HEK293 (cell line): ENCODE measurements at regions not wholly inside any gene's neighbourhood (a gene's known extent, or its start where the extent isn't known, plus 50 kb on each side); places are given as distances from the start of the nearest gene placed in this dataset.

Experiments used
- CTCF ChIA-PET: fragments of 350-600 bp; formaldehyde crosslinking; extraction: SDS; loops from one replicate; lab custom pipeline; 2021; ENCODE audit warnings: antibody characterized with exemption; lab: Yijun Ruan, JAX
- POLR2A ChIA-PET: fragments of 300-600 bp; formaldehyde crosslinking; extraction: SDS; loops from one replicate; lab custom pipeline; 2020; ENCODE audit warnings: antibody characterized with exemption, inconsistent platforms; lab: Yijun Ruan, JAX
- H3K27ac ChIP-seq: fragments of 200-500 bp; sonication (Bioruptor generic); 2 replicates; pipeline ENCODE4 v1.5.1; 2014; ENCODE audit warnings: low read depth, low read length, control low read depth, inconsistent platforms; ENCODE audit errors: extremely low read depth
- H3K36me3 ChIP-seq, 2 experiments: fragments of 200-500 bp in 1 of 2; sonication (Bioruptor generic) in 1 of 2; 1 replicate in 1 of 2; 2 replicates in 1 of 2; pipeline ENCODE4 v1.5.1; 2014 to 2017; ENCODE audit warnings: inconsistent platforms in 2 of 2, low read length in 2 of 2; ENCODE audit not compliant: control insufficient read depth in 2 of 2, insufficient read depth in 1 of 2
- H3K4me1 ChIP-seq: fragments of 200-500 bp; sonication (Bioruptor generic); 2 replicates; pipeline ENCODE4 v1.5.1; 2014; ENCODE audit warnings: mild to moderate bottlenecking, low read length, inconsistent platforms; ENCODE audit not compliant: control insufficient read depth, insufficient read depth
- H3K4me3 ChIP-seq: 2 replicates; pipeline ENCODE4 v1.5.1; 2011; ENCODE audit warnings: low read depth, mild to moderate bottlenecking, control low read depth, low read length, moderate library complexity
- H3K9me3 ChIP-seq: fragments of 200-500 bp; sonication (Bioruptor generic); 2 replicates; pipeline ENCODE4 v1.5.1; 2014; ENCODE audit warnings: low read depth, low read length, inconsistent platforms; ENCODE audit not compliant: control insufficient read depth, insufficient read depth
- EGR2 ChIP-seq: fragments of 450-650 bp; formaldehyde crosslinking; IDR thresholded peaks from 2 replicates; pipeline ENCODE4 v1.5.1; 2016; ENCODE audit warnings: low read depth, missing biosample characterization, missing genetic modification characterization
- HOXA7 ChIP-seq: sonication (generic); formaldehyde crosslinking; IDR thresholded peaks from 2 replicates; pipeline ENCODE4 v1.8.1; 2022; ENCODE audit warnings: missing genetic modification reagents, borderline replicate concordance
- KLF16 ChIP-seq: fragments of 450-650 bp; formaldehyde crosslinking; IDR thresholded peaks from 2 replicates; pipeline ENCODE4 v1.5.1; 2017; ENCODE audit warnings: missing biosample characterization, missing genetic modification characterization
- KLF7 ChIP-seq: fragments of 450-650 bp; formaldehyde crosslinking; IDR thresholded peaks from 2 replicates; pipeline ENCODE4 v1.5.1; 2016; ENCODE audit warnings: missing biosample characterization, missing genetic modification characterization, borderline replicate concordance
- PATZ1 ChIP-seq: fragments of 450-650 bp; formaldehyde crosslinking; IDR thresholded peaks from 2 replicates; pipeline ENCODE4 v1.5.1; 2016; ENCODE audit warnings: missing biosample characterization, missing genetic modification characterization
- PRDM10 ChIP-seq: fragments of 450-650 bp; formaldehyde crosslinking; IDR thresholded peaks from 2 replicates; pipeline ENCODE4 v1.5.1; 2016; ENCODE audit warnings: missing biosample characterization, missing genetic modification characterization
- WT1 ChIP-seq: fragments of 450-650 bp; formaldehyde crosslinking; IDR thresholded peaks from 2 replicates; pipeline ENCODE4 v1.5.1; 2016; ENCODE audit warnings: missing biosample characterization, missing genetic modification characterization
- YY1 ChIP-seq: fragments of 450-650 bp; formaldehyde crosslinking; IDR thresholded peaks from 2 replicates; pipeline ENCODE4 v1.5.1; 2018; ENCODE audit warnings: missing biosample characterization, missing genetic modification characterization
- ZBTB8A ChIP-seq: fragments of 450-650 bp; formaldehyde crosslinking; IDR thresholded peaks from 2 replicates; pipeline ENCODE4 v1.5.1; 2016; ENCODE audit warnings: missing biosample characterization, missing genetic modification characterization
- ZEB2 ChIP-seq: fragments of 450-650 bp; formaldehyde crosslinking; IDR thresholded peaks from 2 replicates; pipeline ENCODE4 v1.5.1; 2016; ENCODE audit warnings: missing biosample characterization, missing genetic modification characterization
- ZFHX2 ChIP-seq: fragments of 450-650 bp; formaldehyde crosslinking; conservative IDR thresholded peaks from 2 replicates; pipeline ENCODE4 v1.5.1; 2016; ENCODE audit warnings: missing biosample characterization, missing genetic modification characterization
- ZNF138 ChIP-seq: fragments of 450-650 bp; formaldehyde crosslinking; IDR thresholded peaks from 2 replicates; pipeline ENCODE4 v1.5.1; 2016; ENCODE audit warnings: missing biosample characterization, missing genetic modification characterization, borderline replicate concordance
- ZNF157 ChIP-seq: fragments of 450-650 bp; formaldehyde crosslinking; IDR thresholded peaks from 2 replicates; pipeline ENCODE4 v1.5.1; 2016; ENCODE audit warnings: missing biosample characterization, missing genetic modification characterization
- ZNF555 ChIP-seq: fragments of 450-650 bp; formaldehyde crosslinking; conservative IDR thresholded peaks from 2 replicates; pipeline ENCODE4 v1.5.1; 2017; ENCODE audit warnings: missing biosample characterization, mild to moderate bottlenecking, missing genetic modification characterization, inconsistent platforms
- ZNF600 ChIP-seq: fragments of 450-650 bp; formaldehyde crosslinking; IDR thresholded peaks from 2 replicates; pipeline ENCODE4 v1.5.1; 2016; ENCODE audit warnings: missing biosample characterization, missing genetic modification characterization
- ZNF610 ChIP-seq: fragments of 450-650 bp; formaldehyde crosslinking; IDR thresholded peaks from 2 replicates; pipeline ENCODE4 v1.5.1; 2016; ENCODE audit warnings: missing biosample characterization, missing genetic modification characterization, borderline replicate concordance
- TF ChIP-seq, protein P1 (sequence below): fragments of 450-650 bp; formaldehyde crosslinking; IDR thresholded peaks from 2 replicates; pipeline ENCODE4 v1.5.1; 2016; ENCODE audit warnings: missing biosample characterization, missing genetic modification characterization
- TF ChIP-seq, protein P2 (sequence below): fragments of 450-650 bp; formaldehyde crosslinking; IDR thresholded peaks from 2 replicates; pipeline ENCODE4 v1.5.1; 2016; ENCODE audit warnings: missing biosample characterization, missing genetic modification characterization, borderline replicate concordance
- TF ChIP-seq, protein P3 (sequence below): fragments of 450-650 bp; formaldehyde crosslinking; IDR thresholded peaks from 2 replicates; pipeline ENCODE4 v1.5.1; 2017; ENCODE audit warnings: missing biosample characterization, missing genetic modification characterization

GRCh38 chr5:10854506-10855277, 93.7 kb upstream of the DAP start (continued):
- TF ChIP-seq KLF7 (no peak), ZBTB8A (tag by site-specific recombination) (no peak)
- TF ChIP-seq, all 188 proteins: peak for 0

DNA sequence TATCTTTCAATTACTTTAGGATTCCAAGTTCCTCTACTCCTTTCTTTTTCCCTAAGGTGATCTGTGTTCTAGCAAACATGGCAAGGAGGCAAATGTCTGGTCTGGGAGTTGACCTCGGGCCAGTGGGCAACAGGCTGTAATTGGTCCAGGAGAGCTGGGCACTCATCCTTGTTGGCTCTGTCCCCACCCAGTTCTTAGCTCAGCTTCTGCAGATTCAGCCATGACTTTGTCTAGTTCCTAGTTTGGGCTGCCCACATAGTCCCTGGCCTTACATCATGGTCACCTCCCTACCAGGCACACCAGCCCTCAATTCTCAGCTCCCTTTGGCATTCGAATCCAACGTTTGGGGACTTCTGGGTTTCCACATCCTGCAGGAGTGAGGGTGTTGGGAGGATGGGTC, 92.1 kb upstream of the DAP start:
- Histone ChIP-seq H3K4me1 (no peaks in the 10 kb centered on the region; the same call in 1 of the 2 replicates), H3K36me3 (no peaks in the 10 kb centered on the region), H3K9me3 (no peaks in the 10 kb centered on the region), H3K4me3 (no peak overlapping the region), H3K27ac (no peak overlapping the region)
- POLR2A ChIA-PET: no interaction called here
- CTCF ChIA-PET: interaction anchor here (0.6 to 2.6 kb wide), 5 partner anchors 9 to 632 kb away, joined by 3 to 7 read pairs (median 4); no protein-coding TSS in a partner anchor
- TF ChIP-seq WT1 (tag by site-specific recombination): no peak
- TF ChIP-seq, protein P1, sequence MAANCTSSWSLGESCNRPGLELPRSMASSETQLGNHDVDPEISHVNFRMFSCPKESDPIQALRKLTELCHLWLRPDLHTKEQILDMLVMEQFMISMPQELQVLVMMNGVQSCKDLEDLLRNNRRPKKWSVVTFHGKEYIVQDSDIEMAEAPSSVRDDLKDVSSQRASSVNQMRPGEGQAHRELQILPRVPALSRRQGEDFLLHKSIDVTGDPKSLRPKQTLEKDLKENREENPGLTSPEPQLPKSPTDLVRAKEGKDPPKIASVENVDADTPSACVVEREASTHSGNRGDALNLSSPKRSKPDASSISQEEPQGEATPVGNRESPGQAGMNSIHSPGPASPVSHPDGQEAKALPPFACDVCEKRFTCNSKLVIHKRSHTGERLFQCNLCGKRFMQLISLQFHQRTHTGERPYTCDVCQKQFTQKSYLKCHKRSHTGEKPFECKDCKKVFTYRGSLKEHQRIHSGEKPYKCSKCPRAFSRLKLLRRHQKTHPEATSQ (tag by site-specific recombination): no peak
- no peak for TF ChIP-seq ZNF157 (tag by site-specific recombination)
- TF ChIP-seq ZNF610: no peak
- TF ChIP-seq ZNF555 (tag by site-specific recombination): no peak
- no peak for TF ChIP-seq HOXA7 (CRISPR knock-in tag)

GRCh38 chr5:10849278-10849677, 88.2 kb upstream of the DAP start:
- H3K27ac ChIP-seq: no peak overlapping the region
- no peak overlapping the region for H3K4me3 ChIP-seq
- CTCF ChIA-PET: interaction anchor here (4.7 kb wide), 1 partner anchor 8 kb away, joined by 25 read pairs; no protein-coding TSS in a partner anchor
- no peaks in the 10 kb centered on the region for H3K4me1 ChIP-seq
- no peaks in the 10 kb centered on the region for H3K36me3 ChIP-seq
- H3K9me3 ChIP-seq: no peaks in the 10 kb centered on the region
- POLR2A ChIA-PET: no interaction called here
- TF ChIP-seq ZNF600 (tag by site-specific recombination): no peak
- no peak for TF ChIP-seq ZNF138
- TF ChIP-seq, protein P2, sequence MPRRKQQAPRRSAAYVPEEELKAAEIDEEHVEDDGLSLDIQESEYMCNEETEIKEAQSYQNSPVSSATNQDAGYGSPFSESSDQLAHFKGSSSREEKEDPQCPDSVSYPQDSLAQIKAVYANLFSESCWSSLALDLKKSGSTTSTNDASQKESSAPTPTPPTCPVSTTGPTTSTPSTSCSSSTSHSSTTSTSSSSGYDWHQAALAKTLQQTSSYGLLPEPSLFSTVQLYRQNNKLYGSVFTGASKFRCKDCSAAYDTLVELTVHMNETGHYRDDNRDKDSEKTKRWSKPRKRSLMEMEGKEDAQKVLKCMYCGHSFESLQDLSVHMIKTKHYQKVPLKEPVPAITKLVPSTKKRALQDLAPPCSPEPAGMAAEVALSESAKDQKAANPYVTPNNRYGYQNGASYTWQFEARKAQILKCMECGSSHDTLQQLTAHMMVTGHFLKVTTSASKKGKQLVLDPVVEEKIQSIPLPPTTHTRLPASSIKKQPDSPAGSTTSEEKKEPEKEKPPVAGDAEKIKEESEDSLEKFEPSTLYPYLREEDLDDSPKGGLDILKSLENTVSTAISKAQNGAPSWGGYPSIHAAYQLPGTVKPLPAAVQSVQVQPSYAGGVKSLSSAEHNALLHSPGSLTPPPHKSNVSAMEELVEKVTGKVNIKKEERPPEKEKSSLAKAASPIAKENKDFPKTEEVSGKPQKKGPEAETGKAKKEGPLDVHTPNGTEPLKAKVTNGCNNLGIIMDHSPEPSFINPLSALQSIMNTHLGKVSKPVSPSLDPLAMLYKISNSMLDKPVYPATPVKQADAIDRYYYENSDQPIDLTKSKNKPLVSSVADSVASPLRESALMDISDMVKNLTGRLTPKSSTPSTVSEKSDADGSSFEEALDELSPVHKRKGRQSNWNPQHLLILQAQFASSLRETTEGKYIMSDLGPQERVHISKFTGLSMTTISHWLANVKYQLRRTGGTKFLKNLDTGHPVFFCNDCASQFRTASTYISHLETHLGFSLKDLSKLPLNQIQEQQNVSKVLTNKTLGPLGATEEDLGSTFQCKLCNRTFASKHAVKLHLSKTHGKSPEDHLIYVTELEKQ: no peak
- no peak for TF ChIP-seq ZEB2 (tag by site-specific recombination)
- no peak for TF ChIP-seq ZFHX2 (tag by site-specific recombination)
- TF ChIP-seq, protein P3, sequence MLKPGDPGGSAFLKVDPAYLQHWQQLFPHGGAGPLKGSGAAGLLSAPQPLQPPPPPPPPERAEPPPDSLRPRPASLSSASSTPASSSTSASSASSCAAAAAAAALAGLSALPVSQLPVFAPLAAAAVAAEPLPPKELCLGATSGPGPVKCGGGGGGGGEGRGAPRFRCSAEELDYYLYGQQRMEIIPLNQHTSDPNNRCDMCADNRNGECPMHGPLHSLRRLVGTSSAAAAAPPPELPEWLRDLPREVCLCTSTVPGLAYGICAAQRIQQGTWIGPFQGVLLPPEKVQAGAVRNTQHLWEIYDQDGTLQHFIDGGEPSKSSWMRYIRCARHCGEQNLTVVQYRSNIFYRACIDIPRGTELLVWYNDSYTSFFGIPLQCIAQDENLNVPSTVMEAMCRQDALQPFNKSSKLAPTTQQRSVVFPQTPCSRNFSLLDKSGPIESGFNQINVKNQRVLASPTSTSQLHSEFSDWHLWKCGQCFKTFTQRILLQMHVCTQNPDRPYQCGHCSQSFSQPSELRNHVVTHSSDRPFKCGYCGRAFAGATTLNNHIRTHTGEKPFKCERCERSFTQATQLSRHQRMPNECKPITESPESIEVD: no peak
- TF ChIP-seq EGR2 (tag by site-specific recombination): no peak
- no peak for TF ChIP-seq PATZ1 (tag by site-specific recombination)
- TF ChIP-seq YY1: no peak
- TF ChIP-seq KLF16 (tag by site-specific recombination): no peak
- no peak for TF ChIP-seq PRDM10
